Central memory CD8-positive, alpha-beta T cell (primary cell): ENCODE measurements at regions not wholly inside any gene's neighbourhood (a gene's known extent, or its start where the extent isn't known, plus 50 kb on each side); places are given as distances from the start of the nearest gene placed in this dataset.
"Not testable (repeated sequence)": the region's sequence is repeated elsewhere in the genome, so short reads cannot be mapped to it uniquely, and the experiment has no call there.

Source experiments
- ATAC-seq: fragments of 150-1000 bp; cut with Tn5 transposase; replicated peaks from 2 replicates; pipeline ENCODE4 v1.10.0; 2022; ENCODE audit warnings: mild to moderate bottlenecking, moderate FRiP score, moderate number of reproducible peaks; ENCODE audit not compliant: poor library complexity, severe bottlenecking; ENCODE audit errors: extremely low read depth
- DNase-seq, 2 donors: peaks; one replicate each; pipeline ENCODE4 v3.0.0; 2021; ENCODE audit warnings: low spot score in 2 of 2
- H3K27ac Mint-ChIP-seq: one replicate; pipeline ENCODE4 v1.8.0; 2022; ENCODE audit warnings: low read depth, mild to moderate bottlenecking, moderate library complexity, mixed read lengths
- H3K27me3 Mint-ChIP-seq: one replicate; pipeline ENCODE4 v1.8.0; 2022; ENCODE audit warnings: mixed read lengths
- H3K36me3 Mint-ChIP-seq: one replicate; pipeline ENCODE4 v1.8.0; 2022; ENCODE audit warnings: mild to moderate bottlenecking, moderate library complexity, mixed read lengths; ENCODE audit not compliant: insufficient read depth
- H3K4me1 Mint-ChIP-seq: one replicate; pipeline ENCODE4 v1.8.0; 2022; ENCODE audit warnings: mixed read lengths
- H3K4me3 Mint-ChIP-seq: one replicate; pipeline ENCODE4 v1.8.0; 2022; ENCODE audit warnings: mild to moderate bottlenecking, moderate library complexity, mixed read lengths
- H3K9me3 Mint-ChIP-seq: one replicate; pipeline ENCODE4 v1.8.0; 2022; ENCODE audit warnings: mixed read lengths

DNA sequence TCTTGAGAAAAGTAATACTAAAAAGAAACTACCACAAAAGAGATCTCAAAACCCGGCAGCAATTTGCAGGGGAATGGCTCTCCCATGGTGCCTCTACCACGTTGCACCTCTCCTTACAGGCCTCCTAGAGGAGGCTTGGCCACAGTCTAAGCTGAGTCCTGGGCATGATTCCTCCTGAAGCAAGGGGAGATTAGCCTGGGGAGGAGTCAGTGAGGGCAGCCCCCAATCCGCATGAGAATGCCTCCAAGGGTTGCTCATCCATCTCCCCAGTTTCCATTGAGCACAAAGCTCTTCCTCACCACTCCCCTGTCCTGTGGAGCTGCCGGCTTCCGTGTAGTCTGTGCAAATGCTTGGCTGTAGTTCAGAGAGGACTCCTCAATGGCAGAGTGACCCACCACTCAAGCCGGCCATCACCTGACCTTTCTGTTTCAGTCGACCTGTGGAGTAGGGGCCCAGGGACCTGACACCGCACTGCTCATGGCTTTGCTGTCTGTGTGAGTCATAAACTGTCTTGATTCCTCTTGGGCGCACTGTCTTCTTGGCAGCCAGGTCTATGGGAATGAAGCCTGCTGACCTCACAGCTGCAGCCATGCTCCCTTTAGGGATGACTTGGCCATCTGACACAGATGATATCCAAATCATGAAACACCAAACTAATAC lies 224.2 kb upstream of the SGCG start:
- H3K9me3 Mint-ChIP-seq, H3K4me1 Mint-ChIP-seq, H3K4me3 Mint-ChIP-seq, ATAC-seq, H3K27ac Mint-ChIP-seq, DNase-seq, H3K27me3 Mint-ChIP-seq, H3K36me3 Mint-ChIP-seq: not testable (repeated sequence)

DNA sequence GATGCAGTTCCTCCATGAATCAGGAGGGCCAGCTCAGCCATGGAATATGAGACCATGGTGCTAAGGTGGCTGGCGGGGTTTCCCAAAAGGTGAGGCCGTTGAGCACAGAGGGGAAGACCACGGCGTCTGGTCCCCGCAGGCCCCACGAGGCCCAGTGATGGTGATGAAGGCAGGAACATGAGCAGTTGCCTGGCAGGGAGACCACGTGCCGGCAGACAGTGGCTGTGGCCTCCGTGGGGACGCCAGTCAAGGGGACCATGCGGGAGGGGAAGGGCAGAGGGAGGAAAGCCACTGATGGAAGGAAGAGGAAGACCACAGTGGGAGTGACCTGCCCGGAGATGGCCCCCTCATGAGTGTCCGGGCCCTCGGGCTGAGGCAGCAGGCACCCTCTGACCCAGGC lies 220.9 kb upstream of the SGCG start:
- not testable (repeated sequence) for H3K27me3 Mint-ChIP-seq, H3K4me3 Mint-ChIP-seq, H3K9me3 Mint-ChIP-seq, H3K36me3 Mint-ChIP-seq, H3K27ac Mint-ChIP-seq, ATAC-seq, H3K4me1 Mint-ChIP-seq, DNase-seq

GRCh38 chr13:22960827-22961226 lies 220.0 kb upstream of the SGCG start:
- Mint-ChIP-seq H3K4me3 (no peak overlapping the region), H3K27me3 (no peaks in the 10 kb centered on the region), H3K27ac (no peak overlapping the region), H3K36me3 (no peaks in the 10 kb centered on the region), H3K9me3 (no peaks in the 10 kb centered on the region), H3K4me1 (no peaks in the 10 kb centered on the region)
- ATAC-seq, result no peak
- no peak for DNase-seq

DNA sequence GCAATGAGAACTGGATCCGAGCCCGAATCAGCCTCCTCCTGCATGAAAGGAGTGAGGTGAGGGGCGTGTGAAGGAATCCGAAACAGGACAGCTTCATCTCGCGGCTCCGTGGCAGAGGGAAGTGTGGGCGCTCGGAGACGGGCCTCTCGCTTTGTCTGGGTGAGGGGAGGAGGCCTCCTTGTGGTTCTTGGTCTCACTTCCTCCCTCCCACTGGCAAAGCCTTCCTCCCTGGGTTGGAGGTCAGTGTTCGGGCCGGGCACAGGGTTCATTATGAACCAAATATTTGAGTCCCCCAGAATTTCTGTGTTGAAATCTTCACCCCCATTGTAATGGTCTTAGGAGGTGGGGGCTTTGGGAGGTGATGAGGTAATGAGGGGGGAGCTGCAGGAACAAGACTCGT lies 219.4 kb upstream of the SGCG start:
- not testable (repeated sequence) for H3K4me3 Mint-ChIP-seq, H3K27ac Mint-ChIP-seq, DNase-seq, H3K36me3 Mint-ChIP-seq, H3K4me1 Mint-ChIP-seq, ATAC-seq, H3K9me3 Mint-ChIP-seq, H3K27me3 Mint-ChIP-seq

DNA sequence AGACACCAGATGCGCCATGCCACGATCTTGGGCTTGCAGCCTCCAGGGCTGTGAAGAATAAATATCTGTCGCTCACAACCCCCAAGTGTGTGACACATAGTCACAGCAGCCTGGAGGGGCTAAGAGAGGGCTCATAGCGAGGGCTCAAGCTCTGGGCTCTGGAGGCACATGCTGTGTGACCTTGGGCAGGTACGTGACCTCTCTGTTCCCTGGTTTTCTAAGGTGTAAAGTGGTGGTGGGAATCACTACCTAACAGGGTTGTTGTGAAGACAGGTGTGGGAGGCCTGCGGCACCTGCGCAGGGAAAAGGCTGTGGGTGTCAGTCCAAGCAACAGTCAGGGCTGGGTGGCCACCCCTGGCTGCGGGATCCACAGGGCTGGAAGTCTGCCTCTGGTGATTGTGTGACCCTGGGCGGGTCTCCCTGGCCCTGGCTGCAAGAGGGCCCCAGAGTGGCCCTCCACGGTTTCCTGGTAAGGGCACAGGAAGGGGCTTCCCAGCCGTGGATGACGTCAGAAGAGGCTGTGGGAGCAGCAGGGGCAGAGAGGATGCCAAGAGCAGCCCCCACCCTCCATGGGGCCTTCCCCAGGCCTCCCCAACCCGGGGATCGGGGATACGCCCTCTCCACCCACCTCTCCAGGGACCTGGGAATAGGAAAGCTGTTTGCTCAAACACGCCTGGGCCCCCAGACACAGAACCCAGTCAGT lies 218.8 kb upstream of the SGCG start:
- Mint-ChIP-seq H3K27me3 (no peaks in the 10 kb centered on the region), H3K4me3 (no peak overlapping the region), H3K36me3 (no peaks in the 10 kb centered on the region), H3K27ac (no peak overlapping the region), H3K9me3 (no peaks in the 10 kb centered on the region), H3K4me1 (no peaks in the 10 kb centered on the region)
- ATAC-seq (no peak), DNase-seq (no peak)

- not testable (repeated sequence) for H3K9me3 Mint-ChIP-seq, H3K4me3 Mint-ChIP-seq, ATAC-seq, H3K27ac Mint-ChIP-seq, DNase-seq, H3K36me3 Mint-ChIP-seq, H3K4me1 Mint-ChIP-seq, H3K27me3 Mint-ChIP-seq
These were observed 217.3 kb upstream of the SGCG start for GRCh38 chr13:22963384-22964053.

DNA sequence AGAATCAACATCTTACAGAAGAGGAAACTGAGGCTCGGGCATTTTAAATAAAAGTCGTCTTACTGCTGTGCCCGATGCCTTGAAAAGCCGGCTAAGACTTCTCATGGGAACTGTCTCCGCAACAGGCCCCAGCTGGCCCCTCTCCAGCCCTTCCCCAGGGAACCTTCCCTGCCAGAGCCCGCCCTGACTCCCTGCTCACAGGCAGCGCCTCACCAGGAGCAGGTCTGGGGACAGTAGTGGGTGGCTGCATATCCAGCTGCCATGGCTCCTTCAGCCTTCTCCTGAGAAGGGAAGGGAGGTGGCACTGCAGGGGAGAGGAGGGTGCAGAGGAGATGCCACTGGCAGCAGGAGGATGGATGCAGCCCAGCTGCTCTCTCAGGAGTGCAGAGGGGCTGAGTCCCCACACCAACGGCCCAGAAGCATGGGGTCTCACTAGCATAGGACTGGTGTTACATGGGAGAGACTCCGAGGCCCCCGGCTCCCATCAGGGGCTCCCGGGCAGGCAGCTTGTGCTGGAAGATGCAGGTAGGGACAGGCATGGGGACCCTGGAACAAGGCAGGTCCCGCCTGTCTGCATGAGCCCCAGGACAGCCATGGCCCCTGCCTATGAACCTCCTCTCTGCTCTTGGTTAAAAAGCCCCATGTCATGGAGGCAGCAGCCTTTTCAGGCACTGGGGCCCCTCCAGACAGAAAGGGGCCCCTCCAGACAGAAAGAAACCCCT lies 216.4 kb upstream of the SGCG start:
- no peaks in the 10 kb centered on the region for H3K9me3 Mint-ChIP-seq
- H3K27ac Mint-ChIP-seq, result no peak overlapping the region
- H3K4me1 Mint-ChIP-seq, result no peaks in the 10 kb centered on the region
- ATAC-seq (no peak), DNase-seq (no peak)
- no peaks in the 10 kb centered on the region for H3K27me3 Mint-ChIP-seq
- no peaks in the 10 kb centered on the region for H3K36me3 Mint-ChIP-seq
- H3K4me3 Mint-ChIP-seq, result no peak overlapping the region

DNA sequence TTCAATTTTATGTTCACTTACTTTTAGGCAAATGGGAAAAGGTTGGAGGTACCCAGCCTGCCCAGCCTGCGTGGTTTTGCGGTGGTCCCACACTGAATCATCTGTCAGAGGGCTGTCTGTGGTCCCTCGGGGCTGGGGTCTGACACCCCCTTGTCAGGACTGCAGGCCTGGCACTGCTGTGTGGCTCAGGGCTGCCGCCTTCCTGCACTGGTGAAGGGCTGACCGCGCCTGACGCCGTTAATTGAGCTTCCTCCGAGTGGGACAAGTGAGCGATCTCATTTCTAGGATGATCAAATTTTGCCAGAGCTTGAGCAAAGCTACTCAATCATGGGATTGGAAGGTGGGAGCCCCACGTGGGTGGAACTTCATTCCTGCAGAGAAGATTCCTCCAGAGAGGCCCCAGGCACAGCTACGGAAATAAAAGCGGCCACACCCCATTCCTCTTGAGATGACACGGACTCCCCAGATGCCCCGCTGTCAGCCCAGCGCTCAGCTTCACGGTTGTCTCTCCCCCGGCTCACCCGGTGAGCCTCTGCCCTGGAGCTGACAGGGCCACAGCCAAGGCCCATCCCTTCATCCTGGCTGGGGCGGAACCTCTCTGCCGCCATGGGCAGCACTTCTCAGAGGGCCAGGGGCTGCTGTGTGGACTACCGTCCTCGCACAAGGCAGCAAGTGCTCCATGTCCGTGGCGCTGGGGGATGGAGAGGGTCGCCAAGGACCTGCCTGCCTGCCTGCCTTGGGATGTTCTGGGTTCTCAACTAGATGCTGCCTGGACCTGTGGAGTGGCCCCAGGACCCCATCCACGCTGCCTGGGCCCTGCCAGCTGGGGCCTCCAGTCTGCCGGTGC lies 215.5 kb upstream of the SGCG start:
- H3K4me1 Mint-ChIP-seq, ATAC-seq, H3K4me3 Mint-ChIP-seq, H3K9me3 Mint-ChIP-seq, DNase-seq, H3K27ac Mint-ChIP-seq, H3K27me3 Mint-ChIP-seq, H3K36me3 Mint-ChIP-seq: not testable (repeated sequence)

- not testable (repeated sequence) for H3K27ac Mint-ChIP-seq, H3K4me3 Mint-ChIP-seq, ATAC-seq, H3K4me1 Mint-ChIP-seq, H3K36me3 Mint-ChIP-seq, DNase-seq, H3K27me3 Mint-ChIP-seq, H3K9me3 Mint-ChIP-seq
These were observed 214.9 kb upstream of the SGCG start for GRCh38 chr13:22965858-22966239.

DNA sequence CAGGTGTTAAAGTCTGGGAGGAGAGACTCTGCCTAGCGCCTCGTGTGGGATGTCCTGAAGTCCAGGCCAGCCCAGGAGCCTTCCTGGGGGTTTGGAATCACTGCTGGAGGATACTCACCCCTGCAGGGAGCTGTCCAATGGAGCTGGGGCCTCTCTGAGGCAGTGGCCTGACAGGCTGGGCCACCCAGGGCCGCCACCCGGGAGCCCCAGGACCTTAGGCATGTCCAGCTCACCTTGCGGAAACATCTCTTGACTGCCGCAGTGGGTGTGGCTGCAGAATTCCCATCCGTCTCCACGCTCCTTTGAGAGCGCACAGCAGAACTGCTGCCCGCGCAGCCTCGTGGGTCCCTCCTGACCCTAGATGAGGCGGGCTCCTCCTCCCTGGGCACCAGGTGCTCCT lies 214.0 kb upstream of the SGCG start:
- not testable (repeated sequence) for H3K9me3 Mint-ChIP-seq, H3K4me1 Mint-ChIP-seq, H3K27me3 Mint-ChIP-seq, H3K27ac Mint-ChIP-seq, DNase-seq, H3K4me3 Mint-ChIP-seq, ATAC-seq, H3K36me3 Mint-ChIP-seq

GRCh38 chr13:22967669-22968068 lies 213.1 kb upstream of the SGCG start:
- Mint-ChIP-seq H3K36me3 (no peaks in the 10 kb centered on the region), H3K9me3 (no peaks in the 10 kb centered on the region), H3K4me3 (no peak overlapping the region), H3K27me3 (no peaks in the 10 kb centered on the region), H3K4me1 (no peaks in the 10 kb centered on the region), H3K27ac (no peak overlapping the region)
- no peak for ATAC-seq
- no peak for DNase-seq

GRCh38 chr13:22979952-22980351 lies 200.8 kb upstream of the SGCG start:
- H3K27ac Mint-ChIP-seq, result no peak overlapping the region
- H3K4me1 Mint-ChIP-seq, result no peaks in the 10 kb centered on the region
- peaks cover 5% of the 10 kb centered on the region for H3K9me3 Mint-ChIP-seq
- H3K27me3 Mint-ChIP-seq, result no peaks in the 10 kb centered on the region
- ATAC-seq (no peak), DNase-seq (no peak)
- no peak overlapping the region for H3K4me3 Mint-ChIP-seq
- peaks cover 2% of the 10 kb centered on the region for H3K36me3 Mint-ChIP-seq
